ENCODE measurements at regions not wholly inside any gene's neighbourhood (a gene's known extent, or its start where the extent isn't known, plus 50 kb on each side); places are given as distances from the start of the nearest gene placed in this dataset.
"Not testable (repeated sequence)": the region's sequence is repeated elsewhere in the genome, so short reads cannot be mapped to it uniquely, and the experiment has no call there.

DNA sequence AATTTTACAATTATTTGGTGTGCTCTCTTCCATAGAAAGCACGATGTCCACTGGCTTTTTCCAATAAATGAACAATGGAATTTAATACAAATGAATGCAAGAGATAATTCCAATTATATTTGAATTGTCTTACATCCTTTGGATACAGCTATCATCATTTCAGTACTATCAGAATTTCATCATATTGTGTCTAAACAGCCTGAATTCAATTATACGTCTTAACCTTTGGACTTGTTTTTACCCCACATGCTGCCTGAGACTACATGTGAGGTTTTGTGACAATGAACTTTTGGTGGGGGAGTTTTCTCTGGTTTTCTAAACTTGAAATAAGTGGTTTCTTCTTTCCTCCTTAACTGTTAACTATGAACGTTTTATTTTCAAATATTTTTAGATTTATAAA lies 1176.0 kb downstream of the EPHA7 start:
- peaks cover 6% of the 10 kb centered on the region for H3K9me3 Mint-ChIP-seq
- TF ChIP-seq, protein P1, sequence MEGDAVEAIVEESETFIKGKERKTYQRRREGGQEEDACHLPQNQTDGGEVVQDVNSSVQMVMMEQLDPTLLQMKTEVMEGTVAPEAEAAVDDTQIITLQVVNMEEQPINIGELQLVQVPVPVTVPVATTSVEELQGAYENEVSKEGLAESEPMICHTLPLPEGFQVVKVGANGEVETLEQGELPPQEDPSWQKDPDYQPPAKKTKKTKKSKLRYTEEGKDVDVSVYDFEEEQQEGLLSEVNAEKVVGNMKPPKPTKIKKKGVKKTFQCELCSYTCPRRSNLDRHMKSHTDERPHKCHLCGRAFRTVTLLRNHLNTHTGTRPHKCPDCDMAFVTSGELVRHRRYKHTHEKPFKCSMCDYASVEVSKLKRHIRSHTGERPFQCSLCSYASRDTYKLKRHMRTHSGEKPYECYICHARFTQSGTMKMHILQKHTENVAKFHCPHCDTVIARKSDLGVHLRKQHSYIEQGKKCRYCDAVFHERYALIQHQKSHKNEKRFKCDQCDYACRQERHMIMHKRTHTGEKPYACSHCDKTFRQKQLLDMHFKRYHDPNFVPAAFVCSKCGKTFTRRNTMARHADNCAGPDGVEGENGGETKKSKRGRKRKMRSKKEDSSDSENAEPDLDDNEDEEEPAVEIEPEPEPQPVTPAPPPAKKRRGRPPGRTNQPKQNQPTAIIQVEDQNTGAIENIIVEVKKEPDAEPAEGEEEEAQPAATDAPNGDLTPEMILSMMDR (IDR thresholded peaks at IDR 0.05; ENCODE audit: unreplicated experiment) = no peak
- no peak overlapping the region for H3K27ac Mint-ChIP-seq
- H3K27me3 Mint-ChIP-seq (ENCODE audit: low read depth) = no peaks in the 10 kb centered on the region
- no peak for DNase-seq (ENCODE audit: low spot score in 2 of 2, unreplicated experiment in 2 of 2)
- no peaks in the 10 kb centered on the region for H3K36me3 Mint-ChIP-seq
- no peak overlapping the region for H3K4me3 Mint-ChIP-seq
- no peaks in the 10 kb centered on the region for H3K4me1 Mint-ChIP-seq

GRCh38 chr6:92231171-92231701 lies 1188.1 kb downstream of the EPHA7 start:
- no peak overlapping the region for H3K27ac Mint-ChIP-seq
- no peaks in the 10 kb centered on the region for H3K27me3 Mint-ChIP-seq (ENCODE audit: low read depth)
- no peak for DNase-seq (ENCODE audit: low spot score in 2 of 2, unreplicated experiment in 2 of 2)
- TF ChIP-seq, protein P1 (IDR thresholded peaks at IDR 0.05; ENCODE audit: unreplicated experiment) = no peak
- no peaks in the 10 kb centered on the region for H3K36me3 Mint-ChIP-seq
- no peaks in the 10 kb centered on the region for H3K9me3 Mint-ChIP-seq
- H3K4me3 Mint-ChIP-seq = no peak overlapping the region
- H3K4me1 Mint-ChIP-seq = no peaks in the 10 kb centered on the region

DNA sequence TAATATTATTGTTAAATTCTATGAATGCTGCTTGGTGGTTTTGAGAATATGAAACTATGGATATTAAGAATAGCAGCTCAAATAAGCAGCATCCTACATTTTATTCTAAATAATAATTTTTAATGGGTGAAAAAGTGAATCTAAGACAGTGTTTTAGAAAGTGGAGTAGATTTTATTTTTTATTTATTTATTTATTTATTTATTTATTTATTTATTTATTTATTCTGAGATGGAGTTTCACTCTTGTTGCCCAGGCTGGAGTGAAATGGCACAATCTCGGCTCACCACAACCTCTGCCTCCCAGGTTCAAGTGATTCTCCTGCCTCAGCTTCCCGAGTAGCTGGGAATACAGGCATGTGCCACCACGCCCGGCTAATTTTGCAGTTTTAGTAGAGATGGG lies 1199.4 kb downstream of the EPHA7 start:
- not testable (repeated sequence) for H3K27ac Mint-ChIP-seq; H3K4me3 Mint-ChIP-seq; H3K27me3 Mint-ChIP-seq (ENCODE audit: low read depth); DNase-seq (ENCODE audit: low spot score in 2 of 2, unreplicated experiment in 2 of 2); H3K4me1 Mint-ChIP-seq; H3K36me3 Mint-ChIP-seq
- peaks cover 21% of the 10 kb centered on the region for H3K9me3 Mint-ChIP-seq

GRCh38 chr6:92216717-92217116 lies 1202.6 kb downstream of the EPHA7 start:
- Mint-ChIP-seq H3K36me3 (peaks cover 2% of the 10 kb centered on the region), H3K27ac (no peak overlapping the region), H3K4me3 (no peak overlapping the region), H3K27me3 (ENCODE audit: low read depth) (no peaks in the 10 kb centered on the region), H3K4me1 (no peaks in the 10 kb centered on the region), H3K9me3 (peaks cover 26% of the 10 kb centered on the region)
- TF ChIP-seq, protein P1 (IDR thresholded peaks at IDR 0.05; ENCODE audit: unreplicated experiment) = no peak
- no peak for DNase-seq (ENCODE audit: low spot score in 2 of 2, unreplicated experiment in 2 of 2)

DNA sequence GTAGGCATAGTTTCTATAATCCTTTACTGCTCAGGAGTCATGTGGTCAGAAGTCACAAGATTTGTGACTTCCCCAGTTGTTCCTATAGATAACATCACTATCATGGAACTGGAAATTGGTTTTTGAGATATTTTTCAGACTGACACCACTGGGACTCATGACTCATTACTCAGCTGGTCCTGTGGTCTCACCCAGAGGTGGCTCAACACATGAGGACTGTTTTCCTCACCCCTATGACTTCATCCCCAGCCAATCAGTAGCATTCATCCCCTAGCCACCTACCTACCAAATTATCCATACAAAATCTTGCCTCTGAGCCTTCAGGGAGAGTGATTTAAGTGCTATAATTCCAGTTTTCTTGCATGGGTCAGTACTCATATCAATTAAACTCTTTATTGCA lies 1217.7 kb downstream of the EPHA7 start:
- Mint-ChIP-seq H3K9me3 (peaks cover 20% of the 10 kb centered on the region), H3K4me3 (no peak overlapping the region), H3K27me3 (ENCODE audit: low read depth) (no peaks in the 10 kb centered on the region), H3K4me1 (no peaks in the 10 kb centered on the region), H3K27ac (no peak overlapping the region), H3K36me3 (no peaks in the 10 kb centered on the region)
- no peak for DNase-seq (ENCODE audit: low spot score in 2 of 2, unreplicated experiment in 2 of 2)
- TF ChIP-seq, protein P1 (IDR thresholded peaks at IDR 0.05; ENCODE audit: unreplicated experiment) = no peak

GRCh38 chr6:92196325-92196724 lies 1223.0 kb downstream of the EPHA7 start:
- no peaks in the 10 kb centered on the region for H3K27me3 Mint-ChIP-seq (ENCODE audit: low read depth)
- DNase-seq (ENCODE audit: low spot score in 2 of 2, unreplicated experiment in 2 of 2) = no peak
- H3K9me3 Mint-ChIP-seq = peaks cover 33% of the 10 kb centered on the region
- TF ChIP-seq, protein P1 (IDR thresholded peaks at IDR 0.05; ENCODE audit: unreplicated experiment) = no peak
- H3K4me1 Mint-ChIP-seq = no peaks in the 10 kb centered on the region
- no peaks in the 10 kb centered on the region for H3K36me3 Mint-ChIP-seq
- no peak overlapping the region for H3K27ac Mint-ChIP-seq
- no peak overlapping the region for H3K4me3 Mint-ChIP-seq
